ENCODE measurements at regions not wholly inside any gene's neighbourhood (a gene's known extent, or its start where the extent isn't known, plus 50 kb on each side); places are given as distances from the start of the nearest gene placed in this dataset.

- Histone ChIP-seq H2AFZ (no peak overlapping the region), H3K4me1 (ENCODE audit: insufficient read depth) (no peaks in the 10 kb centered on the region), H3K9me2 (ENCODE audit: insufficient read depth) (no peaks in the 10 kb centered on the region), H3K27me3 (replicated peaks; ENCODE audit: insufficient read depth) (no peaks in the 10 kb centered on the region), H3K9me3 (ENCODE audit: low read depth) (no peaks in the 10 kb centered on the region), H3K79me2 (ENCODE audit: insufficient read depth) (no peaks in the 10 kb centered on the region), H3K27ac (no peak overlapping the region), H3K4me2 (ENCODE audit: unreplicated experiment) (no peak overlapping the region), H3K4me3 (no peak overlapping the region), H3F3A (ENCODE audit: insufficient read depth) (no peaks in the 10 kb centered on the region), H4K20me1 (ENCODE audit: insufficient read depth) (no peaks in the 10 kb centered on the region), H3K36me3 (ENCODE audit: low read depth) (no peaks in the 10 kb centered on the region), H3K9ac (no peak overlapping the region)
- DNase-seq, result no peak
- TF ChIP-seq EZH2phosphoT487 (IDR thresholded peaks at IDR 0.05; ENCODE audit: insufficient read depth, low read depth) (no peak), EZH2 (IDR thresholded peaks at IDR 0.05; ENCODE audit: insufficient read depth, poor library complexity, severe bottlenecking) (no peak)
- 28 to 36% methylated on average over 8 of the region's 8 CpGs for WGBS, 2 experiments (ENCODE audit: low coverage in 1 of 2, low lambda C conversion rate in 2 of 2, missing lambda C conversion rate in 2 of 2)
- in situ Hi-C loops (cut with MboI), result no loop called here
These were observed 135.1 kb downstream of the ETNK1 start for GRCh38 chr12:22759769-22760674.

DNA sequence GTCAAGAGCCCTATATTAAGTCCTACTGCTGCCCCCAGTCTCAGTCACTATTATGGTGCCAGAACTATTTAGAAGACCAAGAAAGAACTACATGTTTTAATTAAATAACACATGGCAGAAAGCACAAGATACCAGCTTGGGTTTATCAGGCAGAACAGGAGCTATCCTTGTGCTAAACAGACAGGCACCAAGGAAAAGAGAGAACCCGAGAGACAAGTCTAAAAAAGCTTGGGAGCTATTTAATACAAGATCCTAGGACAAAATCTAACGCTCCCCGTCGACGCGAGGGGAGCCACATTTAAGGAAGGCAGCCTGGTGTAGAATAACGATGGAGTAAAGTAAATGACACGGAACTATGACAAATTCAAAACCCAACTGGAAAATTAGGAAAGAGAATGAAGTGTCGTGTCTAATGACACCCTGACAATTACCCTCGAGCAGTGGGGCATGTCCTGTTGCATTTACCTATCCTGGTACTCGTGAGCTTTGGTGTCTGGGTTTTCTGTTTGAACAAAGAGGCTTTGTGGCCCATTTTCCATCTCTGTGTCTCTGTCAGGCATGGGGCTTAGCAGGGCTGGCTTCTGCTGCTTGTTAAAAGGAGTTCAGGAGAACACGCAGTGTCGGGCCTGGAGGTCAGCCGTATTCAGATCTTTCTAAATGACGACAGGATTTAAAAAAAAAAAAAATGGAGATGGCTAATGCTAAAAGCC, 140.6 kb downstream of the ETNK1 start:
- Histone ChIP-seq H3K4me2 (ENCODE audit: unreplicated experiment) (no peak overlapping the region), H3K9ac (no peak overlapping the region), H3K27me3 (replicated peaks; ENCODE audit: insufficient read depth) (peaks cover 5% of the 10 kb centered on the region; the same call in 1 of the 2 replicates), H4K20me1 (ENCODE audit: insufficient read depth) (no peaks in the 10 kb centered on the region), H3K27ac (no peak overlapping the region), H3F3A (ENCODE audit: insufficient read depth) (no peaks in the 10 kb centered on the region), H2AFZ (no peak overlapping the region), H3K9me2 (ENCODE audit: insufficient read depth) (no peaks in the 10 kb centered on the region), H3K36me3 (ENCODE audit: low read depth) (no peaks in the 10 kb centered on the region), H3K79me2 (ENCODE audit: insufficient read depth) (no peaks in the 10 kb centered on the region), H3K4me1 (ENCODE audit: insufficient read depth) (no peaks in the 10 kb centered on the region), H3K4me3 (no peak overlapping the region), H3K9me3 (ENCODE audit: low read depth) (no peaks in the 10 kb centered on the region)
- 42 to 46% methylated on average over 15 of the region's 15 CpGs for WGBS, 2 experiments (ENCODE audit: low coverage in 1 of 2, low lambda C conversion rate in 2 of 2, missing lambda C conversion rate in 2 of 2)
- DNase-seq, result no peak
- TF ChIP-seq EZH2phosphoT487 (IDR thresholded peaks at IDR 0.05; ENCODE audit: insufficient read depth, low read depth), result no peak
- TF ChIP-seq EZH2 (IDR thresholded peaks at IDR 0.05; ENCODE audit: insufficient read depth, poor library complexity, severe bottlenecking), result no peak
- in situ Hi-C loops (cut with MboI), result no loop called here

DNA sequence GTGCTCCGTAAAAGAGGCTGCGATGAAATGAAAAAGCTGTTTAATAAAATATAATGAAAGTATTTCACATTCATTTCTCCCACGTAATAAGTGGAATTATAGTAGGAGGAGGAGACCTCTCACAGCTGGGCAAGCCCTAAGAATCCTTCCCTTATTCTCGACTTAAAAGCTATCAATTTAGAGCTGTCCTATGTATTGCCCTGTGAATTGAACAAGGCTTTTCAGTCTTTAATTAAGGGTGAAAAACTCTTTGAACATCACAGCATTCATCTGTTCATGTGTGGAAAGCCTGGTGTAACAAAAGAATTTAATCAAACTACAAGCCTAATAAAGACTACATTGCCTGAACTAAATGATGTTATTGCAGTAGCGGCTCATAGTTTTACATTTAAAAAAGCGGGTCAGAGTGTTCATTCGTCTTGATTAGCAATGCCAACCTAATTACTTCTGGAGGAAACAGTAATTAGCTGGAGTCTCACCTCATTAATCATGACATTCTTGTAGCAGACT, 142.0 kb downstream of the ETNK1 start:
- no peaks in the 10 kb centered on the region for H3K79me2 ChIP-seq (ENCODE audit: insufficient read depth)
- no peaks in the 10 kb centered on the region for H3F3A ChIP-seq (ENCODE audit: insufficient read depth)
- no peak overlapping the region for H2AFZ ChIP-seq
- no peak overlapping the region for H3K4me3 ChIP-seq
- H3K27ac ChIP-seq, result no peak overlapping the region
- no peak overlapping the region for H3K4me2 ChIP-seq (ENCODE audit: unreplicated experiment)
- no peak overlapping the region for H3K9ac ChIP-seq
- peaks cover 5% of the 10 kb centered on the region; the same call in 1 of the 2 replicates for H3K27me3 ChIP-seq (replicated peaks; ENCODE audit: insufficient read depth)
- in situ Hi-C loops (cut with MboI), result no loop called here
- no peak for TF ChIP-seq EZH2phosphoT487 (IDR thresholded peaks at IDR 0.05; ENCODE audit: insufficient read depth, low read depth)
- TF ChIP-seq EZH2 (IDR thresholded peaks at IDR 0.05; ENCODE audit: insufficient read depth, poor library complexity, severe bottlenecking), result no peak
- H3K9me2 ChIP-seq (ENCODE audit: insufficient read depth), result no peaks in the 10 kb centered on the region
- 38 to 39% methylated on average over 7 of the region's 7 CpGs for WGBS, 2 experiments (ENCODE audit: low coverage in 1 of 2, low lambda C conversion rate in 2 of 2, missing lambda C conversion rate in 2 of 2)
- no peaks in the 10 kb centered on the region for H3K9me3 ChIP-seq (ENCODE audit: low read depth)
- H3K36me3 ChIP-seq (ENCODE audit: low read depth), result no peaks in the 10 kb centered on the region
- H4K20me1 ChIP-seq (ENCODE audit: insufficient read depth), result no peaks in the 10 kb centered on the region
- no peak for DNase-seq
- no peaks in the 10 kb centered on the region for H3K4me1 ChIP-seq (ENCODE audit: insufficient read depth)

GRCh38 chr12:22781339-22781738, 156.4 kb downstream of the ETNK1 start:
- no peaks in the 10 kb centered on the region for H3F3A ChIP-seq (ENCODE audit: insufficient read depth)
- no peaks in the 10 kb centered on the region for H3K9me2 ChIP-seq (ENCODE audit: insufficient read depth)
- H3K9ac ChIP-seq, result no peak overlapping the region
- H3K4me2 ChIP-seq (ENCODE audit: unreplicated experiment), result no peak overlapping the region
- H3K9me3 ChIP-seq (ENCODE audit: low read depth), result no peaks in the 10 kb centered on the region
- no peaks in the 10 kb centered on the region for H3K4me1 ChIP-seq (ENCODE audit: insufficient read depth)
- in situ Hi-C loops (cut with MboI), result no loop called here
- H4K20me1 ChIP-seq (ENCODE audit: insufficient read depth), result no peaks in the 10 kb centered on the region
- no peaks in the 10 kb centered on the region for H3K36me3 ChIP-seq (ENCODE audit: low read depth)
- no peaks in the 10 kb centered on the region for H3K79me2 ChIP-seq (ENCODE audit: insufficient read depth)
- WGBS, 2 experiments (ENCODE audit: low coverage in 1 of 2, low lambda C conversion rate in 2 of 2, missing lambda C conversion rate in 2 of 2), result 26 to 31% methylated on average over 3 of the region's 3 CpGs
- DNase-seq, result no peak
- H3K27ac ChIP-seq, result no peak overlapping the region
- TF ChIP-seq EZH2 (IDR thresholded peaks at IDR 0.05; ENCODE audit: insufficient read depth, poor library complexity, severe bottlenecking) (no peak), EZH2phosphoT487 (IDR thresholded peaks at IDR 0.05; ENCODE audit: insufficient read depth, low read depth) (no peak)
- H3K27me3 ChIP-seq (replicated peaks; ENCODE audit: insufficient read depth), result no peaks in the 10 kb centered on the region
- no peak overlapping the region for H2AFZ ChIP-seq
- no peak overlapping the region for H3K4me3 ChIP-seq

All from GM23248 (cell line).